Lung microvascular endothelial cell (primary cell): ENCODE measurements at regions not wholly inside any gene's neighbourhood (a gene's known extent, or its start where the extent isn't known, plus 50 kb on each side); places are given as distances from the start of the nearest gene placed in this dataset.

ENCODE experiments used
- DNase-seq, 2 donors: peaks; one replicate each; pipeline versions ENCODE4 v3.0.0 to v3.0.0-alpha.2; 2010; ENCODE audit warnings: low read depth in 2 of 2

DNA sequence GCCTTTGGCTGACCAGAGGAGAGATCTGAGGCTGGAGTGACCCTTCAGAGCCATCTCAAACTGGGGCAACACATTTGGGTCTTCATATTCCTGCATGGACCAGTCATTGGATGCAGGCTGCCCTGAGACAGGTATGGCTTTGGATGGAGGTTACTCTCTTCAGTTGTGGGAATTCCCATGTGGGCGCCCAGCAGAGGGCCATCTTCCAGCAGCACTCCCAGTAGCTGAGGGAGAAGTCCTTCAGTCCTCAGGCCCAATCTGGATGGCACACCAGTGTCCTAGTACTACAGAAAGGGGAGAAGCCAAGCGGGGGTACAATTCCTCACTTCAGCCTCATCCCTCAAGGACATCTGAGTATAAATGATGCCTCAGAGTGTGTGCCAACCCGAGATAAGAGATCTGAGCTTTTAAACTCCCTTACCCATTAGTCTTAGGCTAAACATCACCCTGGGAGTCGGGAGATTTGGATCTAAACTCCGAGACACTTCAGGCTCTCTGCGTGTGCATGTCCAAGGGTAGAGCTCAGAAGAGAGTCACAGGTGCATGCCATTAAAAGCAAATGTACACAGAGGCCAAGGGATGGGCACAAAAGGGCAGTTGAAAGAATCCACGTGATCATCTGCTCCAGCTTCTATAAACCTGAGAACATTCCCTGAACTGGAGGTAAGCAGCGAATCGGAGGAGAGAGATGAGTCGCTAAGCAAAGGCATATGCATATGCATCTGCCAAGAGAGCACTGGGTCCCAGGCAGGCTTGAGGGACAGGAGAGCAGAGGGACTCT is 204.6 kb downstream of the CD83 start:
- DNase-seq = no peak

DNA sequence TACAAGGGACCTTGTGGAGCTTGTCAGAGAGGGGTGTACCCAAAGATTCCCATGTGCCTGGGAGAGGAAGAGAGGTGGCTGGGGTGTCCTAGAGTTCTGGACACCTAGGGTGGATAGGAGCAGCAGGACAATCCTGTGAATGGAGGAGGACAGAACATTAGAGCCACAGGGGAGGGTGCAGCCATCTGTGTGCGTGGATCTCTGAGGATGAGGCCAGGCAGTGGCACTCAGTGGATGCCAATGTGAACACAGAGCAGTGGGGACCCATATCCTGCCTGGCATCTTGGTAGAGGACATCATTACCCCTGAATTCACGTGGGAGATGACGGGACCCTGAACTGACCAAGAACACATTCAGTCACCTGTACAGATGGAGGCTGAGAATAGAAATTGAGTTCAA is 205.3 kb downstream of the CD83 start:
- DNase-seq = no peak

DNA sequence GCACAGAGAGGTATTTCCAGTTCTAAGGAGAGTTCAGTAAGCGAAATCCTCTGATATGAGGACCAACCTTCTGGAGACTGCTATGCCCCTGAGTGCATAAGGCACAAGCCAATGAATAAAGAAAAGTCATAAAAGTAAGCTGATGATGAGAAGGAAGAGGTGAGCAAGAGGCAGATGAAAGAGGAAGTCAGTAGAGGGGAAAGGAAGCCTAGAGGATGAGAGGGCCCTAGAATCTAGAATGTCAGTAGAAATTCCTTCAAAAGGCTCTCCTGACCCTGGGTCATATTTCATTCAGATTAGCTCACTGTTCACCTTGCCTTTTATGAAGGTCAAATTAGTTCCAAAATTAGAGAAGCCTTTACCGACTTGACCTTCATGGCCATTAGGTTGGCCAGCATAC is 209.2 kb downstream of the CD83 start:
- no peak for DNase-seq

DNA sequence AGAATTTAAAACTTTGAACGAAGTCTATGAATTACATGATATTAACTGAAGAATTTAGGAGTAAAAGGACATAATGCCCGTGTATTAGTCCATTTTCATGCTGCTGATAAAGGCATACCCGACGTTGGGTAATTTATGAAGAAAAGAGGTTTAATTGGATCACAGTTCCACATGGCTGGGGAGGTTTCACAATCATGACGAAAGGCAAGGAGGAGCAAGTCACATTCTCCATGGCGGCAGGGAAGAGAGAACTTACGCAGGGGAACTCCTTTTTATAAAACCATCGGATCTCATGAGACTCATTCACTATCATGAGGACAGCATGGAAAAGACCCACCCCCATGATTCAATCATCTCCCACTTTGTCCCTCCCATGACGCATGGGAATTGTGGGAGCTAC is 210.6 kb downstream of the CD83 start:
- no peak for DNase-seq

DNA sequence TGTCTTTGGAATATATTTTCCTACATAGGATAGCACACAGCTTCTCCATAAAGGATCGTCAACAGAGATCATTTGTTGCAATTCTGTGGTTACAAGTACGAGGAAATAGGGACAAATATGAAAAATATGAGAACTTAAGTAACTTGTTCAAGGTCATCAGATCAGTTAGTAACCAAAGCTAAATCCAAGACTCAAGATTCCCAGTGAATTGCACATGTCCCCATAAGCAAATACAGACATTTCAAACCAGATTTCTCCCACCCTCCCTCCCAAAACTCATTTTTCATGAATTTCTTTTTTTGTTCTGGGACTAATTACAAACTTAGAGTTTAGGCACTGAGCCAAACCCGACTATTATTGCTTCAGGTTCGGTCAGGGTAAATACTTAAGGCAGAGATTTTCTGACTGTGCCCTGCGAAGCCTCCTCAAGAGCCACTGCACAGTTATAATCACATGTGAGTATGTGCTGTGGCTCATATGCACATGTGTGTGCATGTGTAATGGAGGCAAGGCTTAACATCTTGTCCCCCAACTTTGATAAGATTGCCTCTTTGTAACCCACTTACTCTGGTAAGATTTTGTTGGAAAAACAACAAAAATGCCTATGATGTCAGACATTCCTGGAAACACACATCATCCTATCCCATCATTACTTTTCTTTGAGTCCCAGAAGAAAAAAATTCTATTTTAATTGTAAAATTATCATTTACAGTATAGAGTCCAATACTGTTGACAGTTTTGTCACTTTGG is 216.2 kb downstream of the CD83 start:
- DNase-seq = no peak

DNA sequence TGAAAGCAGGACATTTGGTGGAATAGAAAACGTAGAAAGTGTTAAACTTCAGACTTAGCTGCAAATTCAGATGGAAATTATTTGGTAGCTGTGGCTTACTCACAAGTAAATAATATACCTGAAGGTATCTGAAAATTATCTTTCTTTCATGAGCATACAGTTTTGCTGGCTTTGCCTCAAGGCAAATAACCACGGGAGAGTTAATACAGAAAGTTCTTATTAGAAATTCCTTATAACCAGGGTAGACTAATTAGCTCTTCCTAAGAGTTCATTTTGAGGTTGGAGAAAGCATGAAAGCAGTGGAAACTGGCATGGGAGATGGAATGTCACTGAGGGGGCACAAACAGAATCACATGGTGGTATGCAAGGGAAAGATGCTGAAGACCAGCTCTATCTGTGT is 217.5 kb downstream of the CD83 start:
- DNase-seq = no peak

DNA sequence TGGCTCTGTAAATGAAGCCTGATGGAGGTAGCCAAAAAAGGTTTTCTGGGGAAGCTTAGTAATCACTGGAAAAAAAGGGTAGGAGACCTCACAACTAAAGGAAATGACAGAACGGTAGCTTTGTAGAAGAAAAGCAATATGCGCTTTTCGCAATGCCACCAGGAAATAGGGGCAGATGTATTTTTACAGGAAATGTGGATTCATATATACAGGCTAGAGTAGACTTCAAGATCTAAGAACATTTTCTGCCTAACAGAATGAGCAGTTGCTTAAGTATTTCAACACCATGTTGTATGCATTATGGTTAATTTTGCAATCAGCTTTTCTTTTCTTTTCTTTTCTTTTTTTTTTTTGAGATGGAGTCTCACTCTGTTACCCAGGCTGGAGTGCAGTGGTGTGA is 219.6 kb downstream of the CD83 start:
- DNase-seq = no peak

DNA sequence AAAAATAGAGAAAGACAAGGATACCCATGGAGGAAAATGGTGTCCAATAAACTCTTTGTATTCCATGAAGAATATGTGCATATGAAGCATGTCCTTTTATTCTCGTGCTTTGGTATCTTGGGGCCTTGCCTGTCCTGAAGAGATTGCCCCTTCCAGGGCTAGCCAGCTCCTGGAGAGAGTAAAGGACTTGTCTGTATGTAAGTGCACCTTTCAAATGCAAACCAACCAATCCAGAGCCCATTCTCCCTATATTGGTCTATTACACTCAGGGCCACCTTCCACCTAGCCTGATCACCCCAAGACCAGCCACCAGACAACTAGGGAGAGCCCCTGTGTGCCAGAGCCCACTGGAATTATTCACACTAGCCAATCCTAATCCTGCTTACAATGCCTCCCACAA is 221.6 kb downstream of the CD83 start:
- DNase-seq = no peak

DNA sequence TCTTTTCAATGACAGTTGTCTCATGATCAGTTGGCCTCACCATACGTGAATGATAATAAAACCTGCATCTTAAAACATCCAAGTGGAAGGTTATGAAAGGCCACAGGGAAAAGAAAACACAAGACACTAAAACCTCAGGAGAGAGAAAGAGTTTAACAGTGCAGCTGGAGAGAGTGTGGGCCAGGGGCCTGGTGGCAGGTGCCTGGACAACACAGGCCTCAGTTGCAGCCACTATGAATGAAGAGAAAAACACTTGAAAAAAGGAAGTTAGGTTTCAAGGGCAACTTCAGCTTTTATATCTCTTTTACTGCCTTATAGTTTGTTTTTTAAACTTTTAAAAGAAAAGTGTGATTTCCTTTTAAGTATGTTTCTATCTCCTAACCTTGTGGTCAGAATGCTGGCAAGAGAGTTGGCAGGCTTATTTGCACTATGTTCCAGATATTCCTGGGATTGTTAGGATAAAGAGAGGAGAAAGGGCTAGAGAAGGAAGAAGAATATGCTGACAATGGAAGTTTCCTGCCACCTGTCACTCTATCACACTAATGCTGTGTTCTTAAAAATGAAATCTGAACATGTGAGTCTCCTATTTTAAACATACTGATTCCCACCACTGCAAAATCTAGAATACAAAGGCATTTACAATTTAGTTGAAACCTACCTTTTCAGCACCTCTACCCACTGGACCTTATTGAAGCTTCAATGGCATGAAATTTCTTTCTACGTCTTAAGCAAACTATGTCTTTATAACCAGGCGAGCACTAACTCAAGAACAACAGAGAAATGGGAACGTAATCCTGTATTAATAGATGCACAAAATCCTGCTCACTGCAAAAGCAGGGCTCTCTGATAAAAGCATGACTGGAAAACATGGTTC is 222.4 kb downstream of the CD83 start:
- no peak for DNase-seq

DNA sequence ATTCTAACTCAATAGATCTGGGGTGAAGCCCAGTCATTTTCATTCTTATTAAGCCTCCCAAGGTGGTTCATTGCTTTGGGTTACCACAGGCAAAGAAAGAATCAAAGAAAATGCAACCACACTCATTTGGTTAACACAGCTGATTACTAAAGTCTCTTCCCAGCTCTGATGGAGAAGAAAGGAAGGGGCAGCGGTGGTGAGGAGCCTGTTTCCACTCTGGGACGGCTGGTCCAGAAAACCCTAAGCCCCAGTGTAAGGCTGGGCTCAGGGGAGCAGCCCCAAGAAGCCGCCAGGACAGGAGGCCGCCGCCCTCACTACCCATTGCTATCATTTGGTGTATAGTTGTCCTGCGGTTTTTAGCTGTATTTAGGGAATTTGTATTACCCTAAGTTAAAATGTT is 226.9 kb downstream of the CD83 start:
- DNase-seq = no peak

DNA sequence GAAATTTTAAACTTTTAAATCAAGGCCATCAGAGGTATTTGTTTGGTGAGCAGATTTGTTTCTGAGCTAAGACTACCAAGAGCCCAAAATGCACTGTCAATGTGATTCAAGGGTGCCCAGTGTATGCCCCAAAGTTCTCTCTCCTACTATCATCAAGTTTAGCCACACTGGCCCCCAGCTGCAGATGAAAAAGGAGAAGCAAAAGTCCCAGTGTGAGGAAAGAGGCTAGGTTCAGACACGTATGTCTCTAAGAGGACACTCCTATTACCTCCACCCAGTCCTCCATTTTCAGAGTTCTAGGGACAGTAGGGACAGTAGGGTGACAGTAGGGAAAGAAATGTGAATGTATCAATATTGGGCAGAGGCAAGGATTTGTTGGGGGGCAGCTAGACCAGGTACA is 230.8 kb downstream of the CD83 start:
- DNase-seq = no peak

DNA sequence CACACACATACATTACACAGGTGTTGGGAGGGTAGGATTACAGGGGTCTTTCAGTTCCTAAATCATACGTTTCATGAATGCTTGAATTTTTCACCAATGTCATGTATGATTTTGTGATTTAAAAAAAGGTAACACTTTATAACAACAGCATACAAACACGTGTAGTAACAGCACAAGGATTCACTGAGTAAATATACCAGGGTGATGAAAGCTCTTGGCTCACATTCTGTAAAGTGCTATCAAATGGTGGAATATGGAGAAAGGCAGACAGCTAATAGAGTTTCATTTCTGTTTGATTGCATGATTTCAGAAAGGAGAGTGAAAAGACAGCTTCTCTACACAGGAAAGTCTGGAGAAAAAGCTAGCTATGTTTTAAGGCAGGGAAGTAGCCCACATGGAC is 231.9 kb downstream of the CD83 start:
- no peak for DNase-seq

DNA sequence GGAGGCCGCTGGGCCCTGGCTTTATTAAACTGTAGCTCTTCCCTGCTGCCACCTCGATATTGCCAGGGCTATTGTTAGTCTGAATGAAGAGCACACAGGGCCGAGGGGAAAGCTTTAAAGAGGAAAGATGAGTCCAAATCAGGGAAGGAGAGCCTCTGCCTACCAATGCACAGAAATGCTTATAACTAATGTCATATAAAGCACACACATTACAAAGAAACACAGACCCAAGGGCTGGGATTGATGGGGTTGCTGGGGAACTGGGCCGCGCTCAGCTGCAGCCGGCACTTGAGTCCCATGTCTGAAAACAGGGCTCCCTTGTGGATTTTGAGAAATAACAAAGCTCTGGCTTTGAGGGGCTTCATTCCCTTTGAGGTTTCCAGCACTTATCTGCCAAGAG is 232.6 kb downstream of the CD83 start:
- DNase-seq = no peak

DNA sequence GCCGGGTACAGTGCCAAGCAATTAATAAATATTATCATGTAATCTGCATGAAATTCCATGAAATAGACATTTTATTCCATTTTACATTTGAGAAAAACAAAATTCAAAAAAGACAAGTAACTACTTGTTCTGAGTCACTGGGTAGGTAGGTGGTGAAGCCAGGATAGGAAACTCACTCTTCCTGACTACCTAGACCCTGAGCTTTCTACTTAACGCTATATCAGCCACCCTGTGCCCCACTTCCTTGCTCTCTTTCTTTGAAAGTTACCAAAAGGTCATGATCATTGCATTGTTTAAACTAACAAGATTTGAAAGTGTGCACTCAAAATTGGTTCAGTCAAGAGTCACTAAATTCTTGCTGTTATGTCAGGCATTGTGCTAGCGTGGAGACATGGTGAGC is 235.7 kb downstream of the CD83 start:
- no peak for DNase-seq

DNA sequence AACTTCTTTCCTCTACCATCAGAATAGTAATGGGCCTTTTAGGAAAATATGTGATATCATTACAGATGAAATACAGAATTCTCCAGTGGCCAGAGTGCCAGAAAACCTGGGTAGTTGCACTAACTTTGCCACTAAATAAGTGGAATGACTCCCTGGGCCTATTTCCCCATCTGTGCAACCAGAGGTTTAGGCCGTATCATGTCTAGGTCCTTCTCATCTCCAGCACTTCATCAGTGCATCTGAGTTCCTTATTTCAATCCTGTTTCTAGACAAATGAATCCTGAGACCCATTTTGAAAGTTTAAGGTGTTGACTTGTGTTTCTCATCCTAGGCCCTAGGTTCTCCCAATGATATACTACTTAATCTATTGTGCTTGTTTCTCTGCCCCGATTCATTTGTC is 236.2 kb downstream of the CD83 start:
- DNase-seq = no peak

DNA sequence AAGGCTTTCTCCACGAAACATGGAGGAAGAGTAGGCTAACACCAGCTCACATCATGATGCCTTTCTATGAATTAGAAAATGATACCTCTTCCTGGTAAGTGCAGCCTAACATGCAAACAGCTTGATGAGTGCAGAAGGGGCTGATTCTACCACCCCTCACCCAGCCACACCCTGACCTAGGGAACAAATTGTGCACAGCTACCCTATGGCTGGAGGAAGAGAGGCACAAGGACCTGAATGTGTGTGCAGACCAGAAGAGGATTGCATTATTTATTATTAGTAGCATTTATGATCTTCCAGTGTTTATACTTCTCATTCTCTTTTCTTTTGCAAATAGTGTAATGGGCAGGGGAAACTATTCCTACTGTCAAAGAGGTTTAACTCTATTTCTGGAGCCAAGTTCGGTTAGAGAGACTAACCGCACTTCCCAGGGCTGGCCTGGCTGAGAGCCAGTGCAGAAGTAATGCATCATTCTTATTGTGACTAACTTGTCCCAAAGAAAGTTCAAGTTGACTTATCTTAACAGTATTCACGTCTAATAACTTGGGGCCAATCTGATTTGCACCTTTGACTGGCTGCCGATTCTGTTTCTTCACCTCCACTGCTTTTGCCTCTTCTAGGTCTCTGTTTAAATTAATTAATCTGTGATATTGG is 237.5 kb downstream of the CD83 start:
- DNase-seq = peak in 1 of 2 donors; percentile 8

DNA sequence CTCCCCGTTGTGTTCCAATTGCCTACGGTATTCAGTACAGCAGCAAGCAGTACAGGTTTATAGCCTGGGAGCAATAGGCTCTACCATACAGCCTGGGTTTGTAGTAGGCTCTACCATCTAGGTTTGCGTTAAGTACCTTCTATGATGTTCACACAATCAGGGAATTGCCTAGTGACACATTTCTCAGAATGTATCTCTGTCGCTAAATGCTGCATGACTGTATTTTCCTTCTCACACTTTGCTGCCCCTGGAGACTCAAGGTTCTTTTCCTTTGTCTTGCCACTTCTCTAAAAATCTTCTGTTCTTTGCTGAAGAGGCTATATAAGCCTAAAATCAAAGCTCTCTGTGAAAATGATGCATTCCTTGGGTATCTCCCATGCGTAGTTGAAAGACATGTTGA is 241.9 kb downstream of the CD83 start:
- DNase-seq = no peak

DNA sequence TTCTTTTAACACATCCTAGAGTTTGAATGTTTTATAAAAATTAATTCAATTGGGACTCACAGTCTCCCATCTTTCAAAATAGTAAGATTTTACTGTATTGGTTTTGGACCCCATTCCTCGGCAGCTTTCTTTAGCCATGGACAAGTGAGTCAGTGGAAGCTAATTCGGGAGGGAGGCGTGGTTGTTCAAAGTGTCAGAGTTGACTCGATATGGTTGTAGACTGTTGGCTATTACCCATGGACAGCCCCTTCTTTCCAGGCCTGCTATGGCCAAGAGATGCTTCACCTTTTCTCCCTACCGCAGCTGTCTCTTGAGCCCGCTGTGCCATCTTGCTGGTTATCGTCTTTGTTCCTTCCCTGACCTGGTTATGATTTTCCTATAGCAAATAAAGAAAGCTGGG is 243.0 kb downstream of the CD83 start:
- DNase-seq = no peak

DNA sequence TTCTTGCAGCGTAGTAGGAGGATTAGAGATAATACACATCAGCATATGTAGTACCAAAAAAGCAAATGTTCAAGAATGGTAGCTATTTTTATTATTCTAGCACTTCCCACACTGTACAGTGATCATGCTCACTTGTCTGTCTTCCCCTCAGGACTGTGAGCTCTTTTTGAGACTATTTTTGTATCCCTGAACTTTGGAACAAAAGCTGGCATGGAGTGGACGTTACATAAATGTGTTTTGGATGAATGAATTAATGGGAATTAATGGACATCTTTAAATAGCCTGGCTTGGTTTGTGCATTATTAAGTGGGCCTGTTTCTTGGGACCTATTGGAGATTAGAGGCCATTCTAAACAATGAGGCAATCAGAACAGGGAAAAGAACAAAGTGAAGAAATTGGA is 243.7 kb downstream of the CD83 start:
- no peak for DNase-seq

DNA sequence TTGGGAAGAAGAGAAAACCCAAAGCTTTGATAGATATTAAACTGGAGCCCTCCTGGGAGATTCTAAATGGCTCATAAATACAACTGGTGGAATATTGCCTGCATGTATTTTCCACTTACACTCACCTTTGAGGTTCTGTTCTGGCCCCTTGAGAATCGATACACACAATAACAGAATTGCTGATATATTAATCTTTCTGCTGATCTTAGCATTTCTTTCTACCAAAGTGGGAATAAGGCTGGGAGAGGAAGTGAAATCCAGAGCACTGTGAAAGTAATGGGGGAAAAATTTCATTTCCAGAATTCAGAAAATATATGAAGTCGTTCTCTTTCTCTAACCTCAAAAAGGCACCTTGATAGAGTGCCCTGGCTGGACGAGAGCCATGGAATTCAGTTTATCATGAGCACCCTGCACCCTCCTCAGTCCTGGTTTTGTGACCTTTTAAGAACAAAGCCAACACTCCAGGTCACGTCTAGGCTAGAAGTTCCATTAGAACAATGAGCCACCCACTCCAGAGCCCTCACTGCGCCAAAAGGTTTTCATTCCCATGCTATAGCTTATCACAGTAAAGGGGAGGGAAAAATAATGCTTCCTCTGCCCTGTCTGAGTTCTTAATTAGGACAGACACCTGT is 244.5 kb downstream of the CD83 start:
- no peak for DNase-seq

DNA sequence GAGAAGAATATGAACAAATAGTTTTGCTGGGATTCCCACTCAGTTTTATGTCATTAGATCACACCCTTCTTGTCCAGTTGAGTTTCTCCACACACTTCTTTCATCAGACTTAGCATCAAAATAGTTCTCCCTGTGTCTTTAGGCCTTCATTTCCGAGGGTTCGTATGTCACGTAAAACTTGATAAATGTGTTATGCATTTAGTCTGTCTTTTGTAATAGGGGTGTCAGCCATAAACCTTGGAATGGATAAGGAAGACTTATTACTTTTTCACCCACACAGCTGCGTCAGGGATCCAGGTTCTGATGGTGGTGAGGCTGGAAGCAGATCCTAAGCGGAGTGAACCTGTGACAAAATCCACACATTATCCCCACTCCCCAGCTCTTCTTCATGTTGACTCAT is 246.8 kb downstream of the CD83 start:
- no peak for DNase-seq
